OCI-LY1 (cell line): ENCODE measurements at regions not wholly inside any gene's neighbourhood (a gene's known extent, or its start where the extent isn't known, plus 50 kb on each side); places are given as distances from the start of the nearest gene placed in this dataset.
A peak's percentile ranks its signal among the peaks of the same experiment; 100 is the strongest.

Experiments used
- H2AFZ ChIP-seq: fragments of 200-600 bp; sonication (generic), shearing (Covaris generic); 2 replicates; pipeline ENCODE4 v1.6.0; 2014; ENCODE audit warnings: antibody characterized with exemption, mild to moderate bottlenecking, low read length
- H3F3A ChIP-seq: fragments of 200-600 bp; sonication (generic), shearing (Covaris generic); 2 replicates; pipeline ENCODE4 v1.6.0; 2014; ENCODE audit warnings: mild to moderate bottlenecking, antibody characterized with exemption, low read length, moderate library complexity; ENCODE audit not compliant: insufficient read depth
- H3K27ac ChIP-seq: fragments of 200-600 bp; sonication (generic); 2 replicates; pipeline ENCODE4 v1.5.1; 2014; ENCODE audit warnings: low read length, mixed run types, mild to moderate bottlenecking, low read depth; ENCODE audit not compliant: poor library complexity, severe bottlenecking
- H3K27me3 ChIP-seq: fragments of 200-600 bp; sonication (generic); 2 replicates; pipeline ENCODE4 v1.6.0; 2014; ENCODE audit warnings: antibody characterized with exemption, mild to moderate bottlenecking, low read length, moderate library complexity; ENCODE audit not compliant: insufficient read depth
- H3K36me3 ChIP-seq: fragments of 200-600 bp; sonication (generic); 2 replicates; pipeline ENCODE4 v1.6.1; 2014; ENCODE audit warnings: mild to moderate bottlenecking, antibody characterized with exemption, low read length, moderate library complexity, mixed read lengths; ENCODE audit not compliant: insufficient read depth
- H3K4me1 ChIP-seq: fragments of 200-600 bp; sonication (generic); 2 replicates; pipeline ENCODE4 v1.5.1; 2014; ENCODE audit warnings: mild to moderate bottlenecking, low read length, moderate library complexity; ENCODE audit not compliant: insufficient read depth, severe bottlenecking
- H3K4me2 ChIP-seq: fragments of 200-600 bp; sonication (generic), shearing (Covaris generic); 2 replicates; pipeline ENCODE4 v1.6.1; 2014; ENCODE audit warnings: low read length
- H3K4me3 ChIP-seq: fragments of 200-600 bp; sonication (generic); 2 replicates; pipeline ENCODE4 v1.5.1; 2014; ENCODE audit warnings: low read length, low read depth, mild to moderate bottlenecking, mixed read lengths; ENCODE audit not compliant: poor library complexity, severe bottlenecking
- H3K79me2 ChIP-seq: fragments of 200-600 bp; shearing (Covaris generic); 2 replicates; pipeline ENCODE4 v1.6.1; 2016; ENCODE audit warnings: mixed run types, low read length, mixed read lengths; ENCODE audit not compliant: insufficient read depth
- H3K9ac ChIP-seq: fragments of 200-600 bp; sonication (generic), shearing (Covaris generic); 2 replicates; pipeline ENCODE4 v1.6.1; 2014; ENCODE audit warnings: mild to moderate bottlenecking, low read length, mixed read lengths
- H3K9me2 ChIP-seq: fragments of 200-600 bp; sonication (generic), shearing (Covaris generic); 2 replicates; pipeline ENCODE4 v1.6.1; 2014; ENCODE audit warnings: low read depth, mild to moderate bottlenecking, low read length, mixed read lengths
- H3K9me3 ChIP-seq: fragments of 200-600 bp; shearing (Covaris generic); 2 replicates; pipeline ENCODE4 v1.6.1; 2014; ENCODE audit warnings: low read length, mixed read lengths
- H4K20me1 ChIP-seq: fragments of 200-600 bp; sonication (generic), shearing (Covaris generic); 2 replicates; pipeline ENCODE4 v1.6.0; 2016; ENCODE audit warnings: mild to moderate bottlenecking, low read length; ENCODE audit not compliant: insufficient read depth
- EZH2 ChIP-seq: fragments of 200-600 bp; sonication (generic), shearing (Covaris generic); IDR thresholded peaks from 2 replicates; pipeline ENCODE4 v1.8.0; 2017; ENCODE audit warnings: borderline replicate concordance, mixed run types, mild to moderate bottlenecking, antibody characterized with exemption, low read length, moderate library complexity, mixed read lengths
- TF ChIP-seq, protein P1 (sequence below): fragments of 200-600 bp; sonication (generic), shearing (Covaris generic); IDR thresholded peaks from 2 replicates; pipeline ENCODE4 v1.5.1; 2017; ENCODE audit warnings: mild to moderate bottlenecking, antibody characterized with exemption, low read length, moderate library complexity, mixed read lengths

DNA sequence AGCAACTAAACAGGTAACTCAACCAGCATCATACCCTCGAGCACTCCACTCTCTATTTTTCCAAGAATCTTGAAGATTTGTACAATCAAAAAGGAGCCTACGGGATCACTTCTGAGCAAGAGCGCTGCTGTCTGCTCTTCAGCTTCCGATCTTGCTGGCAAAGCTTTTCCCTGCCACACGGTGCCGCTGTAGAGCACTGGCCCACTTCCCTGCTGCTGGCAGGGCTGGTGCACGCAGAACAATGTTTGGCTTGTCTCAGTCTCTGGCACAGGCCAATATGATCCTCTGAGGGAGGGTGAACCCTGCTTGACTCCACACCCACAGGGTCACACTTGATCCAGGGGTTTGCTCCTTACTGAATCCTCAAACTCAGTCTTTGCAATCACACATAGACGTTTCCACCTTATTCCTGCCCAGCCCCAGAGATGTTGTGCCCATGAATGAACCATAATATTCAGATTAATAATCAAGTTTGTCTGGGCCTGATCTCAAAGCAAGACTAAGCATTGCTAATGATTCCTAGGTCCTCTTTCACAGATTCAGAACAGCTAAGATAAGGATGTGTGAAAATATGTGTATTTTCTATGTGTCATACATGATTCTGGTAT, 536.6 kb downstream of the SOX6 start:
- Histone ChIP-seq H3K27ac (no peak overlapping the region), H3K9me2 (no peaks in the 10 kb centered on the region), H3K4me3 (no peak overlapping the region), H2AFZ (no peak overlapping the region), H3K27me3 (no peaks in the 10 kb centered on the region), H3K36me3 (no peaks in the 10 kb centered on the region), H4K20me1 (no peaks in the 10 kb centered on the region), H3F3A (no peaks in the 10 kb centered on the region), H3K4me1 (no peaks in the 10 kb centered on the region), H3K4me2 (no peak overlapping the region), H3K79me2 (no peaks in the 10 kb centered on the region), H3K9ac (no peak overlapping the region), H3K9me3 (no peaks in the 10 kb centered on the region)
- TF ChIP-seq, protein P1, sequence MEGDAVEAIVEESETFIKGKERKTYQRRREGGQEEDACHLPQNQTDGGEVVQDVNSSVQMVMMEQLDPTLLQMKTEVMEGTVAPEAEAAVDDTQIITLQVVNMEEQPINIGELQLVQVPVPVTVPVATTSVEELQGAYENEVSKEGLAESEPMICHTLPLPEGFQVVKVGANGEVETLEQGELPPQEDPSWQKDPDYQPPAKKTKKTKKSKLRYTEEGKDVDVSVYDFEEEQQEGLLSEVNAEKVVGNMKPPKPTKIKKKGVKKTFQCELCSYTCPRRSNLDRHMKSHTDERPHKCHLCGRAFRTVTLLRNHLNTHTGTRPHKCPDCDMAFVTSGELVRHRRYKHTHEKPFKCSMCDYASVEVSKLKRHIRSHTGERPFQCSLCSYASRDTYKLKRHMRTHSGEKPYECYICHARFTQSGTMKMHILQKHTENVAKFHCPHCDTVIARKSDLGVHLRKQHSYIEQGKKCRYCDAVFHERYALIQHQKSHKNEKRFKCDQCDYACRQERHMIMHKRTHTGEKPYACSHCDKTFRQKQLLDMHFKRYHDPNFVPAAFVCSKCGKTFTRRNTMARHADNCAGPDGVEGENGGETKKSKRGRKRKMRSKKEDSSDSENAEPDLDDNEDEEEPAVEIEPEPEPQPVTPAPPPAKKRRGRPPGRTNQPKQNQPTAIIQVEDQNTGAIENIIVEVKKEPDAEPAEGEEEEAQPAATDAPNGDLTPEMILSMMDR: peak; percentile 89
- no peak for TF ChIP-seq EZH2

GRCh38 chr11:15821451-15821850, 534.9 kb downstream of the SOX6 start:
- no peak overlapping the region for H3K27ac ChIP-seq
- H3K9ac ChIP-seq: no peak overlapping the region
- no peaks in the 10 kb centered on the region for H3K4me1 ChIP-seq

GRCh38 chr11:15824060-15824459, 532.3 kb downstream of the SOX6 start:
- no peak overlapping the region for H3K27ac ChIP-seq
- no peaks in the 10 kb centered on the region for H3K79me2 ChIP-seq
- H2AFZ ChIP-seq: no peak overlapping the region
- no peaks in the 10 kb centered on the region for H3F3A ChIP-seq
- TF ChIP-seq EZH2: no peak
- TF ChIP-seq, protein P1: no peak
- no peaks in the 10 kb centered on the region for H3K4me1 ChIP-seq
- no peak overlapping the region for H3K4me3 ChIP-seq
- H3K9me3 ChIP-seq: no peaks in the 10 kb centered on the region
- no peaks in the 10 kb centered on the region for H3K36me3 ChIP-seq
- H3K9ac ChIP-seq: no peak overlapping the region
- no peaks in the 10 kb centered on the region for H3K27me3 ChIP-seq
- H4K20me1 ChIP-seq: no peaks in the 10 kb centered on the region
- H3K9me2 ChIP-seq: no peaks in the 10 kb centered on the region
- H3K4me2 ChIP-seq: no peak overlapping the region

More at GRCh38 chr11:15821451-15821850, 534.9 kb downstream of the SOX6 start:
- Histone ChIP-seq H3F3A (no peaks in the 10 kb centered on the region), H3K79me2 (no peaks in the 10 kb centered on the region), H4K20me1 (no peaks in the 10 kb centered on the region), H3K27me3 (no peaks in the 10 kb centered on the region), H3K9me3 (no peaks in the 10 kb centered on the region), H3K36me3 (no peaks in the 10 kb centered on the region), H3K9me2 (no peaks in the 10 kb centered on the region), H2AFZ (no peak overlapping the region), H3K4me2 (no peak overlapping the region), H3K4me3 (no peak overlapping the region)
- TF ChIP-seq, protein P1: no peak
- no peak for TF ChIP-seq EZH2
